ENCODE measurements at regions not wholly inside any gene's neighbourhood (a gene's known extent, or its start where the extent isn't known, plus 50 kb on each side); places are given as distances from the start of the nearest gene placed in this dataset.

GRCh38 chrX:20488473-20488872 is 221.8 kb upstream of the RPS6KA3 start:
- Histone ChIP-seq H3K9ac (ENCODE audit: low read depth, low read length, poor library complexity, severe bottlenecking) (no peak overlapping the region), H3K4me3 (ENCODE audit: low read length, poor library complexity, severe bottlenecking) (no peak overlapping the region), H3K9me2 (replicated peaks; ENCODE audit: low read depth, low read length) (no peaks in the 10 kb centered on the region), H3K27me3 (ENCODE audit: insufficient read depth, low read length, poor library complexity, severe bottlenecking) (no peaks in the 10 kb centered on the region), H3K36me3 (ENCODE audit: insufficient read depth, low read length) (no peaks in the 10 kb centered on the region), H2AFZ (ENCODE audit: low read length) (no peak overlapping the region), H3F3A (ENCODE audit: low read depth) (no peaks in the 10 kb centered on the region), H3K79me2 (ENCODE audit: insufficient read depth, low read length) (no peaks in the 10 kb centered on the region), H4K20me1 (ENCODE audit: insufficient read depth, low read length, poor library complexity, severe bottlenecking) (no peaks in the 10 kb centered on the region), H3K4me1 (ENCODE audit: insufficient read depth, low read length, poor library complexity, severe bottlenecking) (peaks cover 8% of the 10 kb centered on the region), H3K9me3 (ENCODE audit: insufficient read depth, low read depth, low read length) (no peaks in the 10 kb centered on the region), H3K4me2 (ENCODE audit: low read depth, low read length, poor library complexity, severe bottlenecking) (no peak overlapping the region)
- no peak for TF ChIP-seq CTCF (conservative IDR thresholded peaks at IDR 0.05; ENCODE audit: low read length)
- TF ChIP-seq EZH2phosphoT487 (IDR thresholded peaks at IDR 0.05; ENCODE audit: borderline replicate concordance) = no peak

DNA sequence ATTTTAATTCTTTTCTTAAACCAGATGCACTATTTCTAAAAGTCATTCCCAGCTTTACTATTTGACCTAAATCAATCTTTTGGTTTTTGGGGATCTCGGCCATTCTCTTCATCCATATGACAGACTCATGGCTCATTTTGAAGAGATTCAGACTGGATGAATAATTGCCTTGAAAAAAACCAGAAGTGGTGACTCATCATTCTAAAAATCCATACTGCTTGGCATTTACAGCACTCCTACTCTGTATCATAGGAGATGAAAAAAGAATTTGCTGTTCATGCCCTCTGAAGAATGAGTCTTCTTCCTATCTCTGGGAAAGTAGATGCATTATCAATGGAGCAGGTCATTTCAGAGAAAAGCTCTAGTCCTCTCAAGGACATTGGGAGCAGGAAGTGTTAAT is 220.5 kb upstream of the RPS6KA3 start:
- Histone ChIP-seq H3K9me3 (ENCODE audit: insufficient read depth, low read depth, low read length) (no peaks in the 10 kb centered on the region), H3K9me2 (replicated peaks; ENCODE audit: low read depth, low read length) (no peaks in the 10 kb centered on the region), H3K36me3 (ENCODE audit: insufficient read depth, low read length) (no peaks in the 10 kb centered on the region), H3K4me1 (ENCODE audit: insufficient read depth, low read length, poor library complexity, severe bottlenecking) (peaks cover 8% of the 10 kb centered on the region), H2AFZ (ENCODE audit: low read length) (no peak overlapping the region), H3K4me2 (ENCODE audit: low read depth, low read length, poor library complexity, severe bottlenecking) (no peak overlapping the region), H3K4me3 (ENCODE audit: low read length, poor library complexity, severe bottlenecking) (no peak overlapping the region), H3K27me3 (ENCODE audit: insufficient read depth, low read length, poor library complexity, severe bottlenecking) (no peaks in the 10 kb centered on the region), H3K79me2 (ENCODE audit: insufficient read depth, low read length) (no peaks in the 10 kb centered on the region), H3F3A (ENCODE audit: low read depth) (no peaks in the 10 kb centered on the region), H4K20me1 (ENCODE audit: insufficient read depth, low read length, poor library complexity, severe bottlenecking) (no peaks in the 10 kb centered on the region), H3K9ac (ENCODE audit: low read depth, low read length, poor library complexity, severe bottlenecking) (no peak overlapping the region)
- TF ChIP-seq CTCF (conservative IDR thresholded peaks at IDR 0.05; ENCODE audit: low read length) = no peak
- TF ChIP-seq EZH2phosphoT487 (IDR thresholded peaks at IDR 0.05; ENCODE audit: borderline replicate concordance) = no peak

GRCh38 chrX:20481632-20482031 is 214.9 kb upstream of the RPS6KA3 start:
- H3K9me2 ChIP-seq (replicated peaks; ENCODE audit: low read depth, low read length) = no peaks in the 10 kb centered on the region
- H2AFZ ChIP-seq (ENCODE audit: low read length) = no peak overlapping the region
- TF ChIP-seq EZH2phosphoT487 (IDR thresholded peaks at IDR 0.05; ENCODE audit: borderline replicate concordance) (no peak), CTCF (conservative IDR thresholded peaks at IDR 0.05; ENCODE audit: low read length) (no peak)
- H3K36me3 ChIP-seq (ENCODE audit: insufficient read depth, low read length) = no peaks in the 10 kb centered on the region
- H3K9ac ChIP-seq (ENCODE audit: low read depth, low read length, poor library complexity, severe bottlenecking) = no peak overlapping the region
- no peaks in the 10 kb centered on the region for H3F3A ChIP-seq (ENCODE audit: low read depth)
- H3K27me3 ChIP-seq (ENCODE audit: insufficient read depth, low read length, poor library complexity, severe bottlenecking) = no peaks in the 10 kb centered on the region
- no peaks in the 10 kb centered on the region for H3K4me1 ChIP-seq (ENCODE audit: insufficient read depth, low read length, poor library complexity, severe bottlenecking)
- no peaks in the 10 kb centered on the region for H3K9me3 ChIP-seq (ENCODE audit: insufficient read depth, low read depth, low read length)
- no peaks in the 10 kb centered on the region for H3K79me2 ChIP-seq (ENCODE audit: insufficient read depth, low read length)
- no peak overlapping the region for H3K4me3 ChIP-seq (ENCODE audit: low read length, poor library complexity, severe bottlenecking)
- no peak overlapping the region for H3K4me2 ChIP-seq (ENCODE audit: low read depth, low read length, poor library complexity, severe bottlenecking)
- H4K20me1 ChIP-seq (ENCODE audit: insufficient read depth, low read length, poor library complexity, severe bottlenecking) = no peaks in the 10 kb centered on the region
